ENCODE measurements at regions not wholly inside any gene's neighbourhood (a gene's known extent, or its start where the extent isn't known, plus 50 kb on each side); places are given as distances from the start of the nearest gene placed in this dataset.
A peak's percentile ranks its signal among the peaks of the same experiment; 100 is the strongest.

DNA sequence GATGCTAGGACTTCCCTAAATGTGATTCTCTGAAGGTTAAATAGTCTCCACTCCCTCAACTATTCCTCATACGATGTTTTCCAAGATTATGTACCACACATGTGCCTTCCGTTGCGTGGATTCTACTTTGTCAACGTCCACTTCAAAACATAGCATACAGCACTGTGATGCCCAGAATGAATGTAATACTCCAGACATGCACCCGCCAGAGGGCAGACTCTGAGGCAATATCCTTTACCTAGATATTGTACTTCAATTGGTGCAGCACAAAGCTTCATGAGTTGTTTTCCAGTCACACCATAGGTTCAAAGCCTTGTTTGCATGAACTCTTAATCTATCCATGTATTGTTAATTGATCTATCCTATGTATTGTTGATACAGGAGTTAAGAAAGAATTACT is 201.0 kb upstream of the NABP1 start:
- Histone ChIP-seq H3K4me3 (no peak overlapping the region), H3K9me3 (peaks cover 14% of the 10 kb centered on the region), H3K27me3 (no peaks in the 10 kb centered on the region), H3K36me3 (no peaks in the 10 kb centered on the region)
- no peak for DNase-seq

DNA sequence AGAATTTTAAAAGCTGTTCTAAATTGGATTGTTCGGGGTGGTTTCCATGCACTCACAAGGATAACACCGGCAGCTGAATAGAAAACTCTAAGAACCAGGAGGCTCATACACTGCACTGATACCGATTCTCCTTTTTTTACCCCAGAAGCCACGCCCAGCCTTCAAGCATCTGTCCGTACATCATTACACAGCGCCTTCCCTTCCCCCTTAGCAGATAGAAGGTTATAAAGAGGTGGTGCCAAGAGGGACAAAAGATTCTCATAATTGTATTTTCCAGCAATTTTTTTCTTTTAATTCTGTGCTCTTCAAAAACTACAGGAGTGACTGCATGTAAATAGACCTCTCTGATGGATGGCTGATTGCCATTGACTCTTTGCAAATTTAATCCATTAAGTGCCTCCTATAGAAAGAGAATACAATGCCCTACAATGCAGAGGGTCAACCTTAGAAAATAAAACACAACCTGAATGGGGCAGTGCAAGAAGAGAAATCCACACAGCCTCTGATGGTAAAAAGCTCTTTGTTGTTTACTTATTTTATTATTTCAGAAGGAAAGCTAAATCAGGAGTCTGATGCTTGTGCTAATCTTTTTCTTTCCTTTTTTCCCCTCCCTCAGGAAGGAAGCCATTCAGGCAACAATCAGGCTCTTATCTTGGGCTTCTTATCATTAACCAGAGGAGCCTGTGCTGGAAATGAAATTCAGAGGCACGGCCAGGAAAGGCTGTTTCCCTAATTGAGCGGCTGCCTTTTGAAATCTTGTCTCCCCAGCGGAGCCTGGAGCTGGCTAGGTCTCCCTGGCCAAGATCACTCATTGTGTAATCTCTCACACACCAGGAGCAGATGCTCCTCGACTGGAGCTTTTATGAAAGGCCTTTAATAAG is 198.9 kb upstream of the NABP1 start:
- no peak overlapping the region for H3K4me3 ChIP-seq
- peaks cover 26% of the 10 kb centered on the region for H3K9me3 ChIP-seq
- H3K36me3 ChIP-seq: no peaks in the 10 kb centered on the region
- no peaks in the 10 kb centered on the region for H3K27me3 ChIP-seq
- no peak for DNase-seq

DNA sequence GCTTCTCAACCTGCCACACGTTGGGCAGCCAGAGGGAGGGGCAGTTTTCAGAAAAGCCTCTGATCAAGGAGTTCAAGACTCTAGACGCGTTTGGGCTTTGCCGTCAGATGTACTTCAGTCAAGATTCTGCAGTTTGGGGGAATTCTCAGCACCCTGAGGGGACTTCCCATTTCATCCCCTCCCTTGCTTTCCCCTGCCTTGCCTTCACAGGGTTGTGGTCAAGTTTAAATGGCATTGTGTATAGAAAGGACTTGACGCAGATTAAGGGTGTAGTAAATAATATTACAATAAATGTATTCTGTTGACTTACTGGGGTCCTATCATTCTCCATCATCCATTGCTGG is 198.3 kb upstream of the NABP1 start:
- no peak overlapping the region for H3K4me3 ChIP-seq
- no peaks in the 10 kb centered on the region for H3K27me3 ChIP-seq
- no peaks in the 10 kb centered on the region for H3K36me3 ChIP-seq
- DNase-seq: no peak
- peaks cover 26% of the 10 kb centered on the region for H3K9me3 ChIP-seq

GRCh38 chr2:191481305-191482070 is 196.4 kb upstream of the NABP1 start:
- H3K9me3 ChIP-seq: peaks cover 29% of the 10 kb centered on the region
- no peaks in the 10 kb centered on the region for H3K27me3 ChIP-seq
- no peak overlapping the region for H3K4me3 ChIP-seq
- no peaks in the 10 kb centered on the region for H3K36me3 ChIP-seq
- DNase-seq: no peak

DNA sequence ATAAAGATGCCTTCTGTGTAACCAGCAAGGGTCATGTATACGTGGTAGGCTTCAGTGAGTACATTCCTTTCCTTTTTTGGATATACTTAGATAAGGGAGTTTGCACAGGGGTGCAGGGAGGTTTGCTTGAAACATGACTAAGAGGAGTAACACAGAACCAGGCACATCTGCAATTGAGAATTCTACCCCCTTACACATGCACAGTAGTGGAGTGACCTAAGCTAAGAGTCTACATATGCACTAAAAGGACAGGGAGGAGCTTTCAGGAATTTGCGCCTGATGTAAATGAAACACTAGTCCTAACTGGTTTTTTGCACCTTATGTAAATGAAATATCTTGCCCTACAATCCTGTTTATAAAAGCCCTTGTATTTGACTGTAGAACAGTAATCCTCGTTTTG is 194.8 kb upstream of the NABP1 start:
- Histone ChIP-seq H3K27me3 (no peaks in the 10 kb centered on the region), H3K36me3 (no peaks in the 10 kb centered on the region), H3K4me3 (no peak overlapping the region), H3K9me3 (peaks cover 29% of the 10 kb centered on the region)
- DNase-seq: no peak

- no peaks in the 10 kb centered on the region for H3K36me3 ChIP-seq
- peak; percentile 90 for DNase-seq
- H3K9me3 ChIP-seq: peaks cover 17% of the 10 kb centered on the region
- H3K27me3 ChIP-seq: no peaks in the 10 kb centered on the region
- no peak overlapping the region for H3K4me3 ChIP-seq
These were observed 191.2 kb upstream of the NABP1 start for GRCh38 chr2:191486584-191487320.

GRCh38 chr2:191488135-191488534 is 189.8 kb upstream of the NABP1 start:
- no peaks in the 10 kb centered on the region for H3K36me3 ChIP-seq
- H3K27me3 ChIP-seq: no peaks in the 10 kb centered on the region
- peak; percentile 51 for DNase-seq
- no peak overlapping the region for H3K4me3 ChIP-seq
- peaks cover 9% of the 10 kb centered on the region for H3K9me3 ChIP-seq

- Histone ChIP-seq H3K4me3 (no peak overlapping the region), H3K27me3 (no peaks in the 10 kb centered on the region), H3K36me3 (no peaks in the 10 kb centered on the region), H3K9me3 (peaks cover 3% of the 10 kb centered on the region)
- no peak for DNase-seq
These were observed 188.8 kb upstream of the NABP1 start for GRCh38 chr2:191489177-191489576.

GRCh38 chr2:191496838-191497237 is 181.1 kb upstream of the NABP1 start:
- Histone ChIP-seq H3K36me3 (no peaks in the 10 kb centered on the region), H3K9me3 (no peaks in the 10 kb centered on the region), H3K4me3 (no peak overlapping the region), H3K27me3 (no peaks in the 10 kb centered on the region)
- DNase-seq: no peak

DNA sequence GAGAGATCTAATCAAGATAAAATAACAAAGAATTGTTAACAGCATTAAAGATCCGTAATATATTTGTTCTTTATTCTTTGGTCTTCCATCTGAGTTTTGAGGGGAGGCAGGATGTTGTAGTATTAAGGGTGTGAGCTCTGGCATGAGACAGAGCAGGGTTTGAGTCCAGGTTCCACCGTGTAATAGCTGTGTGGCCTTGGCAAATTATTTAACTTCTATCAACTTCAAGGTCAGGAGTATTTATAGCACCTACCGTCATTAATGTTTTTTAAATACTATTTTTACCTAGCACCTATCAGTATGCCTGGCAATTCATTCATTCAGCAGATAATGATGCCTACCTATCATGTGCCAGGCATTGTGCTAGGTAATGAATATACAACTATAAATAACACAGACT is 180.1 kb upstream of the NABP1 start:
- Histone ChIP-seq H3K36me3 (no peaks in the 10 kb centered on the region), H3K9me3 (no peaks in the 10 kb centered on the region), H3K27me3 (no peaks in the 10 kb centered on the region), H3K4me3 (no peak overlapping the region)
- DNase-seq: no peak

- Histone ChIP-seq H3K27me3 (no peaks in the 10 kb centered on the region), H3K36me3 (no peaks in the 10 kb centered on the region), H3K9me3 (no peaks in the 10 kb centered on the region), H3K4me3 (no peak overlapping the region)
- DNase-seq: no peak
These were observed 178.9 kb upstream of the NABP1 start for GRCh38 chr2:191499050-191499449.

- Histone ChIP-seq H3K9me3 (no peaks in the 10 kb centered on the region), H3K36me3 (no peaks in the 10 kb centered on the region), H3K4me3 (no peak overlapping the region), H3K27me3 (no peaks in the 10 kb centered on the region)
- DNase-seq: no peak
These were observed 177.9 kb upstream of the NABP1 start for GRCh38 chr2:191499874-191500565.

DNA sequence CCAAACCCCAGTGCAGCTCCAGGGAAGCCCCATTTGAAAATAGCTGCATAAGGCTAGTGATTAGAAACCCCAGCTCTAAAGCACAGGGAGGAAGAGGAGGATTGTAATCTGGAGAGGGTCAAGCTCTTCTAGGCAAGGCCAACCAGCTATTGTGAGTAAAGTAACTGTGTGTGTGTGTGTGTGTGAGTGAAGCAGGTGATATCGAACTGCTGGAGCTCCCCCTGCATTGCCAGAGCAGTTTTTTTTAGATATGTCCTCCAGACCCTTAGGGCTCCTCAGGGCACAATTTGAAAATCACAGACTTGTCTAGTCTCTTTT is 177.4 kb upstream of the NABP1 start:
- H3K4me3 ChIP-seq: no peak overlapping the region
- no peak for DNase-seq
- no peaks in the 10 kb centered on the region for H3K27me3 ChIP-seq
- no peaks in the 10 kb centered on the region for H3K9me3 ChIP-seq
- H3K36me3 ChIP-seq: no peaks in the 10 kb centered on the region

GRCh38 chr2:191500884-191501560 is 176.9 kb upstream of the NABP1 start:
- Histone ChIP-seq H3K27me3 (no peaks in the 10 kb centered on the region), H3K9me3 (no peaks in the 10 kb centered on the region), H3K4me3 (no peak overlapping the region), H3K36me3 (no peaks in the 10 kb centered on the region)
- no peak for DNase-seq

DNA sequence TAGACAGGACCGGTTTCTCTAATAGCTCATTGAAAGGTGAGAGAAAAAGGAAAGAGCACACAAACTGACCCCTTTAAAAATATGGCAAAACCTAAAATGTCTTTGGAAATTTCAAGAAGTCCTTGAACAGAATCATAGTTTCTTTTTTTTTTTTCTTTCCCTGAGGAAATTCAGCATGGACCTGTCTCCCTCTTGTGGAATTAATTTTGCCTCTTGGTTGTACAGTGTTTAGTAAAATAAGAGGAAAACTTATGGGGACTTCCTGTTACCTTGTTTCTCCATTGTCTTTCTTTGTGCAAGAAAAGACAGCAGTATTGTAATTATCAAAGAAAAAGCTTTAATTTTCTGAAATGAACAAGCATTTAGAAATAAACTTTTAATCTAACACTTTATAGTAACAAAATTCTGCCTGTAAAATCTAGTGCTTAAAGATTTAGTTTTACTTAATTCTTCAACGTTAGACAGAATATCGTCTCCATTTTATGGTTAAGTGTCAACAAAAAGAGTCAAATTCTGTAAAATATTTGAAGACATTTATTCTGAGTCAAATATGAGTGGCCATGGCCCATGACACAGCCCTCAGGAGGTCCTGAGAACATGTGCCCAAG is 176.3 kb upstream of the NABP1 start:
- Histone ChIP-seq H3K4me3 (no peak overlapping the region), H3K36me3 (no peaks in the 10 kb centered on the region), H3K9me3 (no peaks in the 10 kb centered on the region), H3K27me3 (no peaks in the 10 kb centered on the region)
- no peak for DNase-seq

GRCh38 chr2:191506515-191506914 is 171.4 kb upstream of the NABP1 start:
- H3K9me3 ChIP-seq: no peaks in the 10 kb centered on the region
- H3K27me3 ChIP-seq: no peaks in the 10 kb centered on the region
- H3K4me3 ChIP-seq: no peak overlapping the region
- no peaks in the 10 kb centered on the region for H3K36me3 ChIP-seq
- DNase-seq: no peak

Measured in MG63 (cell line).